ENCODE measurements at regions not wholly inside any gene's neighbourhood (a gene's known extent, or its start where the extent isn't known, plus 50 kb on each side); places are given as distances from the start of the nearest gene placed in this dataset.

- Histone ChIP-seq H3K36me3 (ENCODE audit: control insufficient read depth in 2 of 2, insufficient read depth in 2 of 2, low read length in 2 of 2) (no peaks in the 10 kb centered on the region), H3K9ac (ENCODE audit: low read depth in 1 of 2, low read length in 2 of 2) (no peak overlapping the region), H3K4me3 (ENCODE audit: low read length in 2 of 2) (no peak overlapping the region), H3K9me3 (ENCODE audit: control insufficient read depth in 2 of 2, low read length in 2 of 2) (no peaks in the 10 kb centered on the region), H3K27me3 (ENCODE audit: control insufficient read depth in 2 of 2, insufficient read depth in 2 of 2, low read length in 2 of 2) (no peaks in the 10 kb centered on the region), H3K27ac (ENCODE audit: low read depth in 2 of 2, low read length in 2 of 2) (no peak overlapping the region), H3K4me1 (ENCODE audit: control insufficient read depth in 2 of 2, insufficient read depth in 2 of 2, low read length in 2 of 2) (no peaks in the 10 kb centered on the region)
These were observed 568.3 kb upstream of the SLIT2 start for GRCh38 chr4:19683426-19683825.

- Histone ChIP-seq H3K9me3 (ENCODE audit: control insufficient read depth in 2 of 2, low read length in 2 of 2) (no peaks in the 10 kb centered on the region), H3K27me3 (ENCODE audit: control insufficient read depth in 2 of 2, insufficient read depth in 2 of 2, low read length in 2 of 2) (no peaks in the 10 kb centered on the region), H3K27ac (ENCODE audit: low read depth in 2 of 2, low read length in 2 of 2) (no peak overlapping the region), H3K4me1 (ENCODE audit: control insufficient read depth in 2 of 2, insufficient read depth in 2 of 2, low read length in 2 of 2) (no peaks in the 10 kb centered on the region), H3K36me3 (ENCODE audit: control insufficient read depth in 2 of 2, insufficient read depth in 2 of 2, low read length in 2 of 2) (no peaks in the 10 kb centered on the region), H3K4me3 (ENCODE audit: low read length in 2 of 2) (no peak overlapping the region), H3K9ac (ENCODE audit: low read depth in 1 of 2, low read length in 2 of 2) (no peak overlapping the region)
These were observed 574.5 kb upstream of the SLIT2 start for GRCh38 chr4:19677211-19677610.

GRCh38 chr4:19675172-19675811 is 576.4 kb upstream of the SLIT2 start:
- Histone ChIP-seq H3K36me3 (ENCODE audit: control insufficient read depth in 2 of 2, insufficient read depth in 2 of 2, low read length in 2 of 2) (no peaks in the 10 kb centered on the region), H3K4me3 (ENCODE audit: low read length in 2 of 2) (no peak overlapping the region), H3K27ac (ENCODE audit: low read depth in 2 of 2, low read length in 2 of 2) (no peak overlapping the region), H3K9ac (ENCODE audit: low read depth in 1 of 2, low read length in 2 of 2) (no peak overlapping the region), H3K27me3 (ENCODE audit: control insufficient read depth in 2 of 2, insufficient read depth in 2 of 2, low read length in 2 of 2) (no peaks in the 10 kb centered on the region), H3K9me3 (ENCODE audit: control insufficient read depth in 2 of 2, low read length in 2 of 2) (no peaks in the 10 kb centered on the region), H3K4me1 (ENCODE audit: control insufficient read depth in 2 of 2, insufficient read depth in 2 of 2, low read length in 2 of 2) (no peaks in the 10 kb centered on the region)

- Histone ChIP-seq H3K9ac (ENCODE audit: low read depth in 1 of 2, low read length in 2 of 2) (no peak overlapping the region), H3K27me3 (ENCODE audit: control insufficient read depth in 2 of 2, insufficient read depth in 2 of 2, low read length in 2 of 2) (no peaks in the 10 kb centered on the region), H3K4me3 (ENCODE audit: low read length in 2 of 2) (no peak overlapping the region), H3K9me3 (ENCODE audit: control insufficient read depth in 2 of 2, low read length in 2 of 2) (no peaks in the 10 kb centered on the region), H3K27ac (ENCODE audit: low read depth in 2 of 2, low read length in 2 of 2) (no peak overlapping the region), H3K4me1 (ENCODE audit: control insufficient read depth in 2 of 2, insufficient read depth in 2 of 2, low read length in 2 of 2) (no peaks in the 10 kb centered on the region), H3K36me3 (ENCODE audit: control insufficient read depth in 2 of 2, insufficient read depth in 2 of 2, low read length in 2 of 2) (no peaks in the 10 kb centered on the region)
These were observed 592.6 kb upstream of the SLIT2 start for GRCh38 chr4:19659101-19659500.

- H3K9me3 ChIP-seq (ENCODE audit: control insufficient read depth in 2 of 2, low read length in 2 of 2) = no peaks in the 10 kb centered on the region
- no peak overlapping the region for H3K9ac ChIP-seq (ENCODE audit: low read depth in 1 of 2, low read length in 2 of 2)
- no peaks in the 10 kb centered on the region for H3K36me3 ChIP-seq (ENCODE audit: control insufficient read depth in 2 of 2, insufficient read depth in 2 of 2, low read length in 2 of 2)
- H3K4me3 ChIP-seq (ENCODE audit: low read length in 2 of 2) = no peak overlapping the region
- no peak overlapping the region for H3K27ac ChIP-seq (ENCODE audit: low read depth in 2 of 2, low read length in 2 of 2)
- H3K4me1 ChIP-seq (ENCODE audit: control insufficient read depth in 2 of 2, insufficient read depth in 2 of 2, low read length in 2 of 2) = no peaks in the 10 kb centered on the region
- no peaks in the 10 kb centered on the region for H3K27me3 ChIP-seq (ENCODE audit: control insufficient read depth in 2 of 2, insufficient read depth in 2 of 2, low read length in 2 of 2)
These were observed 593.8 kb upstream of the SLIT2 start for GRCh38 chr4:19657856-19658255.

GRCh38 chr4:19655666-19656065 is 596.0 kb upstream of the SLIT2 start:
- no peak overlapping the region for H3K9ac ChIP-seq (ENCODE audit: low read depth in 1 of 2, low read length in 2 of 2)
- no peaks in the 10 kb centered on the region for H3K9me3 ChIP-seq (ENCODE audit: control insufficient read depth in 2 of 2, low read length in 2 of 2)
- H3K36me3 ChIP-seq (ENCODE audit: control insufficient read depth in 2 of 2, insufficient read depth in 2 of 2, low read length in 2 of 2) = no peaks in the 10 kb centered on the region
- H3K27ac ChIP-seq (ENCODE audit: low read depth in 2 of 2, low read length in 2 of 2) = no peak overlapping the region
- H3K27me3 ChIP-seq (ENCODE audit: control insufficient read depth in 2 of 2, insufficient read depth in 2 of 2, low read length in 2 of 2) = no peaks in the 10 kb centered on the region
- no peaks in the 10 kb centered on the region for H3K4me1 ChIP-seq (ENCODE audit: control insufficient read depth in 2 of 2, insufficient read depth in 2 of 2, low read length in 2 of 2)
- H3K4me3 ChIP-seq (ENCODE audit: low read length in 2 of 2) = no peak overlapping the region

GRCh38 chr4:19650903-19651864 is 600.5 kb upstream of the SLIT2 start:
- no peaks in the 10 kb centered on the region for H3K9me3 ChIP-seq (ENCODE audit: control insufficient read depth in 2 of 2, low read length in 2 of 2)
- no peaks in the 10 kb centered on the region for H3K36me3 ChIP-seq (ENCODE audit: control insufficient read depth in 2 of 2, insufficient read depth in 2 of 2, low read length in 2 of 2)
- no peak overlapping the region for H3K27ac ChIP-seq (ENCODE audit: low read depth in 2 of 2, low read length in 2 of 2)
- H3K9ac ChIP-seq (ENCODE audit: low read depth in 1 of 2, low read length in 2 of 2) = no peak overlapping the region
- no peak overlapping the region for H3K4me3 ChIP-seq (ENCODE audit: low read length in 2 of 2)
- no peaks in the 10 kb centered on the region for H3K27me3 ChIP-seq (ENCODE audit: control insufficient read depth in 2 of 2, insufficient read depth in 2 of 2, low read length in 2 of 2)
- no peaks in the 10 kb centered on the region for H3K4me1 ChIP-seq (ENCODE audit: control insufficient read depth in 2 of 2, insufficient read depth in 2 of 2, low read length in 2 of 2)

- Histone ChIP-seq H3K9me3 (ENCODE audit: control insufficient read depth in 2 of 2, low read length in 2 of 2) (no peaks in the 10 kb centered on the region), H3K4me3 (ENCODE audit: low read length in 2 of 2) (no peak overlapping the region), H3K9ac (ENCODE audit: low read depth in 1 of 2, low read length in 2 of 2) (no peak overlapping the region), H3K36me3 (ENCODE audit: control insufficient read depth in 2 of 2, insufficient read depth in 2 of 2, low read length in 2 of 2) (no peaks in the 10 kb centered on the region), H3K27me3 (ENCODE audit: control insufficient read depth in 2 of 2, insufficient read depth in 2 of 2, low read length in 2 of 2) (no peaks in the 10 kb centered on the region), H3K4me1 (ENCODE audit: control insufficient read depth in 2 of 2, insufficient read depth in 2 of 2, low read length in 2 of 2) (no peaks in the 10 kb centered on the region), H3K27ac (ENCODE audit: low read depth in 2 of 2, low read length in 2 of 2) (no peak overlapping the region)
These were observed 606.1 kb upstream of the SLIT2 start for GRCh38 chr4:19645589-19645988.

GRCh38 chr4:19636451-19636850 is 615.3 kb upstream of the SLIT2 start:
- Histone ChIP-seq H3K27me3 (ENCODE audit: control insufficient read depth in 2 of 2, insufficient read depth in 2 of 2, low read length in 2 of 2) (no peaks in the 10 kb centered on the region), H3K9me3 (ENCODE audit: control insufficient read depth in 2 of 2, low read length in 2 of 2) (no peaks in the 10 kb centered on the region), H3K27ac (ENCODE audit: low read depth in 2 of 2, low read length in 2 of 2) (no peak overlapping the region), H3K36me3 (ENCODE audit: control insufficient read depth in 2 of 2, insufficient read depth in 2 of 2, low read length in 2 of 2) (no peaks in the 10 kb centered on the region), H3K4me3 (ENCODE audit: low read length in 2 of 2) (no peak overlapping the region), H3K4me1 (ENCODE audit: control insufficient read depth in 2 of 2, insufficient read depth in 2 of 2, low read length in 2 of 2) (no peaks in the 10 kb centered on the region), H3K9ac (ENCODE audit: low read depth in 1 of 2, low read length in 2 of 2) (no peak overlapping the region)

- no peaks in the 10 kb centered on the region for H3K27me3 ChIP-seq (ENCODE audit: control insufficient read depth in 2 of 2, insufficient read depth in 2 of 2, low read length in 2 of 2)
- no peaks in the 10 kb centered on the region for H3K4me1 ChIP-seq (ENCODE audit: control insufficient read depth in 2 of 2, insufficient read depth in 2 of 2, low read length in 2 of 2)
- H3K9ac ChIP-seq (ENCODE audit: low read depth in 1 of 2, low read length in 2 of 2) = no peak overlapping the region
- no peak overlapping the region for H3K4me3 ChIP-seq (ENCODE audit: low read length in 2 of 2)
- H3K36me3 ChIP-seq (ENCODE audit: control insufficient read depth in 2 of 2, insufficient read depth in 2 of 2, low read length in 2 of 2) = no peaks in the 10 kb centered on the region
- no peaks in the 10 kb centered on the region for H3K9me3 ChIP-seq (ENCODE audit: control insufficient read depth in 2 of 2, low read length in 2 of 2)
- no peak overlapping the region for H3K27ac ChIP-seq (ENCODE audit: low read depth in 2 of 2, low read length in 2 of 2)
These were observed 619.9 kb upstream of the SLIT2 start for GRCh38 chr4:19631814-19632213.

All from mucosa of rectum (tissue), 2 donors.